ENCODE measurements at regions not wholly inside any gene's neighbourhood (a gene's known extent, or its start where the extent isn't known, plus 50 kb on each side); places are given as distances from the start of the nearest gene placed in this dataset.

- TF ChIP-seq POLR2A (IDR thresholded peaks at IDR 0.05) (no peak), CTCF (IDR thresholded peaks at IDR 0.05) (peak in 1 of 3 donors; percentile 45), POLR2AphosphoS5 (IDR thresholded peaks at IDR 0.05) (no peak)
These were observed 536.9 kb downstream of the ZIC1 start for GRCh38 chr3:147945968-147946519.

All from breast epithelium (tissue), 3 donors.